GM19025 (cell line): ENCODE measurements at regions not wholly inside any gene's neighbourhood (a gene's known extent, or its start where the extent isn't known, plus 50 kb on each side); places are given as distances from the start of the nearest gene placed in this dataset.

ENCODE experiments used
- ATAC-seq: cut with Tn5 transposase; IDR thresholded peaks from one replicate; pipeline ENCODE4 v1.9.1; 2021; ENCODE audit warnings: mild to moderate bottlenecking, low read depth, moderate library complexity; ENCODE audit not compliant: unreplicated experiment

- ATAC-seq: no peak
Measured at GRCh38 chr1:188423073-188423472, 1594.3 kb downstream of the PLA2G4A start.

DNA sequence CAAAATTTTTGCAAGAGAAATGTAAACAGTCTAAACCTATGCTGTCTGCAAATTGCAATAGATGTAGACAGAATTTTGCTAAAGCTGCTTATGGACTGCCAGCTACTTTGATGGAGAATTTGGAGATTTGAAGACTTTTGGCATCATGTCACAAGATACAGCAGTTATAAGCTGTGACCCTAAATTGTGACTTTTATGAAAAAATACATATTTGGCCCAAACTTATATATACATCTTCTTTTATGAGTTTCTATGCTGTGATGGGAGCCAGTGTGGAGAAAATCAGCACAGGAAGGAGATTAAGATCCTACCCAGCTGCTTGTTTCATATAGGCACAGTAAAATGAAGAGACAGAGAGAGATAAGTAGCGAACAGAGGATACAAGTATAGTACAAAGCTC, 1595.4 kb downstream of the PLA2G4A start:
- ATAC-seq: no peak

- no peak for ATAC-seq
Measured at GRCh38 chr1:188425687-188426086, 1596.9 kb downstream of the PLA2G4A start.

DNA sequence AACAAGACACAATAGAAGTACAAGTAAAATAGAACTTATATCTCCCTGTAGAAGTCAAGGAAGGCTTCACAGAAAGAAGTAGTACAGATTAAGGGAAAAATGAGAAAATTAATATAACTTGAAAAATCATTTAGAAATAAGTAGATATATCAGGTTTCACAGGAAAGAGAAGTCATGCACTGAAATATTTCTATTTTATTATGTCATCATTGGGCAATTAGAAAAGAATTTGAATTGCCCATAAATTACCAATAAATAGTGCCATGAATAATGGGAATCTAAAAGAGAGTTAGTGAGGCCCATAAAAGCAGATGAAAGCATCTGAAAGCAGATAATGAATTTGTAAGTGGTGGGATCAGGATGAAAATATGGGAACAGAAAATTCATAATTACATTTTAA, 1597.8 kb downstream of the PLA2G4A start:
- ATAC-seq: no peak

GRCh38 chr1:188427642-188428041, 1598.9 kb downstream of the PLA2G4A start:
- ATAC-seq: no peak

GRCh38 chr1:188429386-188429785, 1600.6 kb downstream of the PLA2G4A start:
- ATAC-seq: no peak

GRCh38 chr1:188432427-188432826, 1603.7 kb downstream of the PLA2G4A start:
- no peak for ATAC-seq

DNA sequence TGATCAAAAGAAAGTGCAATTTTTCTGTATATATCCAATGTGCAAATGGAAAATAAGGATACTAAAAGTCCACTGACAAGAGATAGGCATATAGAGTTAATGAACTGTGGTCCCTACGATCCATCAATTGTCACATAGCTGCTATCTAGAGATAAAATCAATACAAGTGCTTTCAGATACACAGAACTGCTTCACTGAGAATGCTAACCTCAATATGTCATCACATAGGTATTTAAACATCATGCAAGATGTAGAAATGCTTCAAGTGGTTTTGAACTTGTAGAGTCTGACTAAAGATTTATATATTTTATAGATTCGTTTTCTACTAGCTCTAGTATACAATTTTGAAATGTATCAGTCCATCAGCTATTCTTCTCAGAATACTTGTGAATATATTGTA, 1604.7 kb downstream of the PLA2G4A start:
- ATAC-seq: no peak

DNA sequence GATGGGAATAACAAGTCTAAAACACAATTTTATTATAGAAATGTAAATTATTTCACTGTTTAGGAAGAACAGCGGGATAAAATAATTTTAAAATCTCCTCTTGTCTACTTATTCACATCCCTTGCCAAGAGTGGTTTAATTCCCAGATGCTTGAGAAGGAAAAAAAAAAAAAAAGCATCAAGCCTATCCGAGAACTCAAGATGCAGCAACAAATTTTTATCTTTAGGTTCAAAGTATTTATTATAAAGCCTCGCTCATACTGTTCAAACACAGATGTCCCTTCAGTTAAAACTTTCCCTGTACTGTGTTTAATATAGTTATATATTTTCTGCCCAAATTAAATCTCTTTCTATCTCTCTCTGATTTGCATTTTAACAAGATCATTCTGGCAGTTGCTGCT, 1615.8 kb downstream of the PLA2G4A start:
- ATAC-seq: no peak

GRCh38 chr1:188462837-188463236, 1634.1 kb downstream of the PLA2G4A start:
- ATAC-seq: no peak

GRCh38 chr1:188463919-188464318, 1635.2 kb downstream of the PLA2G4A start:
- ATAC-seq: no peak

GRCh38 chr1:188466539-188466938, 1637.8 kb downstream of the PLA2G4A start:
- ATAC-seq: no peak

GRCh38 chr1:188476606-188477005, 1647.9 kb downstream of the PLA2G4A start:
- ATAC-seq: no peak

DNA sequence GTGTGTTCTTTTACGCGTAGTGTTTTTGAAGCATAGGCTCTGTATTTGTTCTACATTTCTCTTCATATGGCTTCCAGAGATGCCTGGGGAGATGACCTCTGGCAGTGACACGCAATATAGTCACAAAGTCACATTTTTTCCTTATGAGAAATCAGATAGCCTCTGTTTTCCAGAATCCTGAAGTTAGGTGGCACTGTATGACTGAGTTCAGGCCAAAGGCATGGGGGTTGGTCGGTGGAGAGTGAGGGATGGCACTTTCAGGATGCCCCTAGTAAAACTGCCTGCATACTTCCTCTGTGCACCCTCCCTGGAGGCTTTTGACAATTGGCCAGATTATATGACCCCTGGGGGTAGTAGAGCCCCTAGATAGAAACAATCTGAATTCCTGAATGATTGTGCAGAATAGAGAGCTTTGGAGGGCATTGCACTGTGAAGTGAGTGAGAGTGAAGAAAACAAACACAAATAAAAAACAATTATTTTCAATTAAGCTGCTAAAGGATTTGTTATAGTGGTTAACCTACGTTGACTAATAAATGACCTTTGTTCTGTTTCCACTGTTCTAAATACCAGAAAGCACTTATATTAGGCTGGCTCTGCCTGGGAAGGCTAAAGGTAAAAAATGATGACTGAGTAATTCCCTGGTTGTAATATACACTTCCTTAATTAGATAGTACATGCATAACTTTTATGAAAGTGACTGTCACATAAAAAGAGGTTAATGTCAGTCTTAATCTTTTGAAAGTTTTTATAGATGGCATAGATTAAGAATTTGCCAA, 1660.8 kb downstream of the PLA2G4A start:
- ATAC-seq: no peak

DNA sequence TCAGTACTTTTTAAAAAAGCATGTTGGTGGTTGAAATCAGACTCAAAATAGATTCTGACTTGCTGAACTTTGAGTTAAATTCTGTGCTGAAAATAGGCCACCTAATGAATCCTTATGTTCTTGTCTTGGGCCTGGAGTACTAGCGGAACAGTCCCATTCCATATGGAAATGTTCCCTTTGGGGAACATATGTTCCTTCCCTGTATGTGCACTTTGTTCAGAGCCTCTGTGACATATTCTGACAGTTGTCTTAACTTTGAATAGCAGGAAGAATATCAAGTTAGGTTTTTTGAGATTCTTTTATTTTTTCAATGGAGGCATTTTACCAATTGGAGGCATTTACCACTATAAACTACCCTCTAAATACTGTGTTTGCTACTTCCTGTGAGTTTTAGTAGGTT, 1667.8 kb downstream of the PLA2G4A start:
- ATAC-seq: no peak

DNA sequence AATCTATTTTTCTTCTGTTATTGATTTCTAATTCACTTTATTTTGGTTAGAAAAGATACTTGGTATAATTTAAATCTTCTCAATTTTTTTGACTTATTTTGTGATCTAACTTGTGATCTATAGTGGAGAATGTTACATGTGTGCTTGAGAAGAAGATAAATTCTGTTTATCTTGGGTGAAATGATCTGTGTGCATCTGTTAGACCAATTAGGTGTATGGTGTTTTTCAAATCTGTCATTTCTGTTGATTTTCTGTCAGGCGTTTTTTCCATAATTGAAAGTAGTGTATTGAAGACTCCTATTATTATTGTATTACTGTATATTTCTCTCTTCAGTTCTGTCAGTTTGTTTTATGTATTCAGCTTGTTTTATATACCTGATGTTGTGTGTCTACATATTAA, 1668.3 kb downstream of the PLA2G4A start:
- ATAC-seq: no peak

GRCh38 chr1:188499690-188500089, 1670.9 kb downstream of the PLA2G4A start:
- no peak for ATAC-seq

DNA sequence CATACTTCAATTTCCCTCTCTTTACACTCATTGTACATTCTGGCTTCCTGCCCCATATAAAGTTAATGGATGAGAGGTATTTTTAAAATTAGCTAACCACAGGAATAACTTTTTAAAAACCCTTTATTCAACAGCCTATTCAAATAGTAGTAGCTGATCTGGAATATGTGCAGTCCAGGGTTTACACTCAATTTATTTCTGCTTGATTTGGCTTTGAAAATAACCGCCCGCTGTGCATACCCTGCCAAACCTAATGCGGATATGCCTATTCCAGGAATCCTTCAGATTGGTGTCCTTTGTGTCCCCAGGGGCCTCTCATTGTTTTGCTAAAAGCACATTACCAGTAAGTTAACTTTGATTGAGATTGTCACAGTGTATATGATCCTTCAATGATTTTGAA, 1686.2 kb downstream of the PLA2G4A start:
- no peak for ATAC-seq

GRCh38 chr1:188517139-188517538, 1688.4 kb downstream of the PLA2G4A start:
- no peak for ATAC-seq

DNA sequence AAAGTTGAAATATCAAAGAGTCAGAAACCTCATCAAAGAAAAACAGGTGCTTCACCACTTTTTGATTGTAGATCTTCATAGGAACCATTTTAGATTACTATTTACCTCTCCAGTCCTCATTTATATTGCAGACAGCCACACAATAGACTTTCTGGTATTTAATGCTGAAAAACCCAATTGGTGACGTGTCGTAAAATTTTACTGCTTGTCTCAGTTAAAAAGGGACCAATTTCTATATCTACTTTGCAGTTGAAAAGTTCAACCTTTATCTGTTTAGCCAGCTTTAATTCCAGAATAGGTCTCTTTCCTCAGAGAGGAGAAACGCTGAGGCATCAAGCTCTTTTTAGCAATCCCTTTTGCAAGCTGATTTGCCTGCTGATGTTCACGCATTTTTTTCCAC, 1722.4 kb downstream of the PLA2G4A start:
- ATAC-seq: no peak

- no peak for ATAC-seq
Measured at GRCh38 chr1:188557053-188557452, 1728.3 kb downstream of the PLA2G4A start.

GRCh38 chr1:188582911-188583532, 1754.3 kb downstream of the PLA2G4A start:
- no peak for ATAC-seq
